IMR-90 (cell line): ENCODE measurements at regions not wholly inside any gene's neighbourhood (a gene's known extent, or its start where the extent isn't known, plus 50 kb on each side); places are given as distances from the start of the nearest gene placed in this dataset.

Experiments used
- ATAC-seq: fragments of 200-7000 bp; cut with Tn5 transposase; 2 replicates; pipeline ENCODE4 v1.9.1; 2020; ENCODE audit warnings: low read depth, mild to moderate bottlenecking, moderate library complexity
- BruUV-seq: library from RNA; stranded (reverse); fragments of 400-500 nt; replicated peaks from 2 replicates; lab custom pipeline; 2021; lab: Mats Ljungman, UMichigan
- CTCF ChIA-PET: fragments of 300-600 bp; formaldehyde crosslinking; extraction: SDS; loops from one replicate; lab custom pipeline; 2021; ENCODE audit warnings: antibody characterized with exemption; lab: Yijun Ruan, JAX
- POLR2A ChIA-PET: fragments of 300-600 bp; sonication (Branson Sonifier 250); formaldehyde crosslinking; loops from one replicate; lab custom pipeline; 2022; ENCODE audit warnings: antibody characterized with exemption; ENCODE audit not compliant: unreplicated experiment; lab: Charles Lee
- DNase-seq: peaks from one replicate; pipeline ENCODE4 v3.0.0; 2013
- H2AFZ ChIP-seq: replicated peaks from 2 replicates; pipeline ENCODE3; 2013; ENCODE audit warnings: low read length, mild to moderate bottlenecking; ENCODE audit not compliant: poor library complexity
- H2AK5ac ChIP-seq: 2 replicates; pipeline ENCODE4 v1.6.1; 2013; ENCODE audit warnings: low read depth, low read length, inconsistent platforms
- H2AK9ac ChIP-seq: replicated peaks from 2 replicates; pipeline ENCODE3; 2013; ENCODE audit warnings: mild to moderate bottlenecking, low read depth, low read length, moderate library complexity; ENCODE audit not compliant: poor library complexity
- H2BK120ac ChIP-seq: 2 replicates; pipeline ENCODE4 v1.6.1; 2013; ENCODE audit warnings: low read depth, low read length, inconsistent platforms
- H2BK15ac ChIP-seq: 3 replicates; pipeline ENCODE4 v1.6.1; 2013; ENCODE audit warnings: low read depth, low read length, inconsistent platforms
- H2BK20ac ChIP-seq: 2 replicates; pipeline ENCODE4 v1.6.1; 2013; ENCODE audit warnings: low read depth, mild to moderate bottlenecking, inconsistent platforms, low read length, moderate library complexity
- H2BK5ac ChIP-seq: 2 replicates; pipeline ENCODE4 v1.6.1; 2013; ENCODE audit warnings: mild to moderate bottlenecking, low read depth, low read length, inconsistent platforms; ENCODE audit not compliant: poor library complexity, severe bottlenecking
- H3K14ac ChIP-seq: replicated peaks from 2 replicates; pipeline ENCODE4 v1.6.1; 2013; ENCODE audit warnings: low read depth, low read length, inconsistent platforms
- H3K18ac ChIP-seq: 2 replicates; pipeline ENCODE4 v1.6.1; 2013; ENCODE audit warnings: low read depth, low read length, control low read depth
- H3K23ac ChIP-seq: 2 replicates; pipeline ENCODE4 v1.6.1; 2013; ENCODE audit warnings: low read depth, low read length, inconsistent platforms
- H3K27ac ChIP-seq: 2 replicates; pipeline ENCODE4 v1.5.1; 2013; ENCODE audit warnings: mild to moderate bottlenecking, control low read depth, low read length; ENCODE audit not compliant: insufficient read depth
- H3K27me3 ChIP-seq: 2 replicates; pipeline ENCODE4 v1.6.1; 2013; ENCODE audit warnings: low read length; ENCODE audit not compliant: control insufficient read depth, insufficient read depth
- H3K36me3 ChIP-seq: 2 replicates; pipeline ENCODE4 v1.6.1; 2013; ENCODE audit warnings: low read length, mixed read lengths; ENCODE audit not compliant: control insufficient read depth, insufficient read depth
- H3K4ac ChIP-seq: 2 replicates; pipeline ENCODE4 v1.6.1; 2013; ENCODE audit warnings: low read depth, low read length, inconsistent platforms
- H3K4me1 ChIP-seq: 2 replicates; pipeline ENCODE4 v1.6.1; 2013; ENCODE audit warnings: low read length, mixed read lengths; ENCODE audit not compliant: control insufficient read depth, insufficient read depth
- H3K4me2 ChIP-seq: 2 replicates; pipeline ENCODE4 v1.6.1; 2013; ENCODE audit warnings: low read depth, mild to moderate bottlenecking, control low read depth, low read length, moderate library complexity
- H3K4me3 ChIP-seq: 2 replicates; pipeline ENCODE4 v1.5.1; 2013; ENCODE audit warnings: low read depth, mild to moderate bottlenecking, control low read depth, low read length, moderate library complexity; ENCODE audit not compliant: insufficient read depth
- H3K56ac ChIP-seq: 2 replicates; pipeline ENCODE4 v1.6.1; 2013; ENCODE audit warnings: low read length, inconsistent platforms; ENCODE audit not compliant: insufficient read depth; ENCODE audit errors: extremely low read depth
- H3K79me1 ChIP-seq, 2 experiments: 2 replicates each; pipeline ENCODE4 v1.6.1; 2013; ENCODE audit warnings: low read length in 2 of 2, inconsistent platforms in 1 of 2, low read depth in 1 of 2
- H3K9ac ChIP-seq: 2 replicates; pipeline ENCODE4 v1.6.1; 2013; ENCODE audit warnings: low read depth, low read length, control low read depth
- H3K9me1 ChIP-seq: 2 replicates; pipeline ENCODE4 v1.6.1; 2013; ENCODE audit warnings: low read length, inconsistent platforms; ENCODE audit not compliant: insufficient read depth
- H3K9me3 ChIP-seq: 2 replicates; pipeline ENCODE4 v1.6.1; 2013; ENCODE audit warnings: low read length; ENCODE audit not compliant: control insufficient read depth, insufficient read depth
- H4K20me1 ChIP-seq: 2 replicates; pipeline ENCODE4 v1.6.1; 2013; ENCODE audit warnings: low read length, inconsistent platforms; ENCODE audit not compliant: insufficient read depth
- H4K5ac ChIP-seq: 2 replicates; pipeline ENCODE4 v1.6.1; 2013; ENCODE audit warnings: mild to moderate bottlenecking, low read depth, low read length, control low read depth
- H4K8ac ChIP-seq, 2 experiments: 2 replicates each; pipeline ENCODE4 v1.6.1; 2013; ENCODE audit warnings: low read depth in 2 of 2, low read length in 2 of 2, control low read depth in 1 of 2, inconsistent platforms in 1 of 2
- H4K91ac ChIP-seq: 2 replicates; pipeline ENCODE4 v1.6.1; 2013; ENCODE audit warnings: low read depth, low read length, inconsistent platforms; ENCODE audit not compliant: insufficient read depth
- FOS ChIP-seq: fragments of 150-350 bp; IDR thresholded peaks from 2 replicates; pipeline ENCODE4 v1.6.1; 2016; ENCODE audit warnings: low read depth, low read length
- RAD21 ChIP-seq: IDR thresholded peaks from 2 replicates; pipeline ENCODE4 v1.6.1; 2012; ENCODE audit warnings: low read length, improper control_type of control experiment
- RCOR1 ChIP-seq: IDR thresholded peaks from 2 replicates; pipeline ENCODE4 v1.6.1; 2012; ENCODE audit warnings: mild to moderate bottlenecking, low read length, improper control_type of control experiment; ENCODE audit not compliant: insufficient replicate concordance
- WGBS, 2 experiments: methylation state at CpG; one replicate each; pipeline versions ENCODE4 v1.1.5 to v1.1.7; 2013; ENCODE audit warnings: missing lambda C conversion rate in 2 of 2; ENCODE audit not compliant: insufficient read length in 1 of 2; ENCODE audit errors: extremely low coverage in 2 of 2; 5-methylcytosine and 5-hydroxymethylcytosine counted together
- dilution Hi-C: fragments of 300-500 bp; cut with HindIII; formaldehyde crosslinking; loops from one replicate; pipeline ENCODE4 v1.14.3; 2018; ENCODE audit warnings: low sequenced_read_pairs; ENCODE audit not compliant: unreplicated experiment
- in situ Hi-C: fragments of 300-500 bp; cut with MboI; formaldehyde crosslinking; loops from 3 replicates; pipeline ENCODE4 v1.14.3; 2019; ENCODE audit warnings: low sequenced_read_pairs, inconsistent platforms, mixed read lengths
- intact Hi-C: fragments of 100-400 bp; cut with micrococcal nuclease; formaldehyde crosslinking; loops from 2 replicates; pipeline ENCODE4 v1.10.0; 2022
- TF ChIP-seq, protein P1 (sequence below): conservative IDR thresholded peaks from 2 replicates; pipeline ENCODE4 v1.5.1; 2012; ENCODE audit warnings: mild to moderate bottlenecking, low read depth, low read length, improper control_type of control experiment

GRCh38 chr14:104355101-104356019 is 217.0 kb downstream of the KIF26A start:
- H2BK15ac ChIP-seq, result no peak overlapping the region
- H3K4me1 ChIP-seq, result no peaks in the 10 kb centered on the region
- no peaks in the 10 kb centered on the region for H3K79me1 ChIP-seq
- intact Hi-C loops (no loop called here), in situ Hi-C loops (no loop called here), dilution Hi-C loops (no loop called here)
- H2BK5ac ChIP-seq, result no peak overlapping the region
- WGBS, 2 experiments, result 82% methylated on average over 4 of the region's 23 CpGs; no CpG with 5 or more reads in 1 of the 2 experiments
- no peaks in the 10 kb centered on the region for H3K9me1 ChIP-seq
- H3K9me3 ChIP-seq, result peaks cover 58% of the 10 kb centered on the region; the same call in 1 of the 2 replicates
- H4K8ac ChIP-seq, result no peak overlapping the region
- no peak overlapping the region for H2AFZ ChIP-seq
- no peaks in the 10 kb centered on the region for H3K27me3 ChIP-seq
- ATAC-seq (no peak), DNase-seq (no peak)
- BruUV-seq, result no TSS peak
- POLR2A ChIA-PET, result no interaction called here
- H2BK120ac ChIP-seq, result no peak overlapping the region
- H3K4me3 ChIP-seq, result no peak overlapping the region
- no peak overlapping the region for H3K18ac ChIP-seq
- H3K56ac ChIP-seq, result no peak overlapping the region
- TF ChIP-seq RCOR1 (no peak), FOS (no peak), RAD21 (no peak)
- TF ChIP-seq, protein P1, sequence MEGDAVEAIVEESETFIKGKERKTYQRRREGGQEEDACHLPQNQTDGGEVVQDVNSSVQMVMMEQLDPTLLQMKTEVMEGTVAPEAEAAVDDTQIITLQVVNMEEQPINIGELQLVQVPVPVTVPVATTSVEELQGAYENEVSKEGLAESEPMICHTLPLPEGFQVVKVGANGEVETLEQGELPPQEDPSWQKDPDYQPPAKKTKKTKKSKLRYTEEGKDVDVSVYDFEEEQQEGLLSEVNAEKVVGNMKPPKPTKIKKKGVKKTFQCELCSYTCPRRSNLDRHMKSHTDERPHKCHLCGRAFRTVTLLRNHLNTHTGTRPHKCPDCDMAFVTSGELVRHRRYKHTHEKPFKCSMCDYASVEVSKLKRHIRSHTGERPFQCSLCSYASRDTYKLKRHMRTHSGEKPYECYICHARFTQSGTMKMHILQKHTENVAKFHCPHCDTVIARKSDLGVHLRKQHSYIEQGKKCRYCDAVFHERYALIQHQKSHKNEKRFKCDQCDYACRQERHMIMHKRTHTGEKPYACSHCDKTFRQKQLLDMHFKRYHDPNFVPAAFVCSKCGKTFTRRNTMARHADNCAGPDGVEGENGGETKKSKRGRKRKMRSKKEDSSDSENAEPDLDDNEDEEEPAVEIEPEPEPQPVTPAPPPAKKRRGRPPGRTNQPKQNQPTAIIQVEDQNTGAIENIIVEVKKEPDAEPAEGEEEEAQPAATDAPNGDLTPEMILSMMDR, result no peak
- H4K20me1 ChIP-seq, result no peaks in the 10 kb centered on the region
- no peaks in the 10 kb centered on the region for H3K36me3 ChIP-seq
- CTCF ChIA-PET, result no interaction called here
- H3K27ac ChIP-seq, result no peak overlapping the region
- H2BK20ac ChIP-seq, result no peak overlapping the region
- no peak overlapping the region for H2AK9ac ChIP-seq
- H4K5ac ChIP-seq, result no peak overlapping the region
- no peak overlapping the region for H3K4ac ChIP-seq
- no peak overlapping the region for H3K9ac ChIP-seq
- no peak overlapping the region for H2AK5ac ChIP-seq
- H3K14ac ChIP-seq, result no peak overlapping the region
- no peak overlapping the region for H3K23ac ChIP-seq
- no peak overlapping the region for H4K91ac ChIP-seq
- no peak overlapping the region for H3K4me2 ChIP-seq
